HEK293 (cell line): ENCODE measurements at regions not wholly inside any gene's neighbourhood (a gene's known extent, or its start where the extent isn't known, plus 50 kb on each side); places are given as distances from the start of the nearest gene placed in this dataset.

ENCODE experiments used
- CTCF ChIA-PET: fragments of 350-600 bp; formaldehyde crosslinking; extraction: SDS; loops from one replicate; lab custom pipeline; 2021; ENCODE audit warnings: antibody characterized with exemption; lab: Yijun Ruan, JAX
- POLR2A ChIA-PET: fragments of 300-600 bp; formaldehyde crosslinking; extraction: SDS; loops from one replicate; lab custom pipeline; 2020; ENCODE audit warnings: antibody characterized with exemption, inconsistent platforms; lab: Yijun Ruan, JAX
- H3K27ac ChIP-seq: fragments of 200-500 bp; sonication (Bioruptor generic); 2 replicates; pipeline ENCODE4 v1.5.1; 2014; ENCODE audit warnings: low read depth, low read length, control low read depth, inconsistent platforms; ENCODE audit errors: extremely low read depth
- H3K36me3 ChIP-seq, 2 experiments: fragments of 200-500 bp in 1 of 2; sonication (Bioruptor generic) in 1 of 2; 1 replicate in 1 of 2; 2 replicates in 1 of 2; pipeline ENCODE4 v1.5.1; 2014 to 2017; ENCODE audit warnings: inconsistent platforms in 2 of 2, low read length in 2 of 2; ENCODE audit not compliant: control insufficient read depth in 2 of 2, insufficient read depth in 1 of 2
- H3K4me1 ChIP-seq: fragments of 200-500 bp; sonication (Bioruptor generic); 2 replicates; pipeline ENCODE4 v1.5.1; 2014; ENCODE audit warnings: mild to moderate bottlenecking, low read length, inconsistent platforms; ENCODE audit not compliant: control insufficient read depth, insufficient read depth
- H3K4me3 ChIP-seq: 2 replicates; pipeline ENCODE4 v1.5.1; 2011; ENCODE audit warnings: low read depth, mild to moderate bottlenecking, control low read depth, low read length, moderate library complexity
- H3K9me3 ChIP-seq: fragments of 200-500 bp; sonication (Bioruptor generic); 2 replicates; pipeline ENCODE4 v1.5.1; 2014; ENCODE audit warnings: low read depth, low read length, inconsistent platforms; ENCODE audit not compliant: control insufficient read depth, insufficient read depth
- GFI1B ChIP-seq: fragments of 450-650 bp; formaldehyde crosslinking; IDR thresholded peaks from 2 replicates; pipeline ENCODE4 v1.5.1; 2016; ENCODE audit warnings: missing biosample characterization, missing genetic modification characterization
- KLF10 ChIP-seq: fragments of 450-650 bp; IDR thresholded peaks from 2 replicates; pipeline ENCODE4 v1.5.1; 2018; ENCODE audit warnings: missing biosample characterization, mild to moderate bottlenecking, missing genetic modification characterization
- PATZ1 ChIP-seq: fragments of 450-650 bp; formaldehyde crosslinking; IDR thresholded peaks from 2 replicates; pipeline ENCODE4 v1.5.1; 2016; ENCODE audit warnings: missing biosample characterization, missing genetic modification characterization
- SP2 ChIP-seq: fragments of 450-650 bp; formaldehyde crosslinking; IDR thresholded peaks from 2 replicates; pipeline ENCODE4 v1.5.1; 2016; ENCODE audit warnings: missing biosample characterization, missing genetic modification characterization
- ZBTB48 ChIP-seq: fragments of 450-650 bp; formaldehyde crosslinking; IDR thresholded peaks from 2 replicates; pipeline ENCODE4 v1.5.1; 2016; ENCODE audit warnings: missing biosample characterization, missing genetic modification characterization
- ZNF16 ChIP-seq: fragments of 450-650 bp; formaldehyde crosslinking; IDR thresholded peaks from 2 replicates; pipeline ENCODE4 v1.5.1; 2016; ENCODE audit warnings: low read depth, missing biosample characterization, missing genetic modification characterization
- ZNF214 ChIP-seq: fragments of 450-650 bp; formaldehyde crosslinking; IDR thresholded peaks from 2 replicates; pipeline ENCODE4 v1.5.1; 2017; ENCODE audit warnings: missing biosample characterization, mild to moderate bottlenecking, missing genetic modification characterization, borderline replicate concordance
- ZNF366 ChIP-seq: fragments of 450-650 bp; formaldehyde crosslinking; conservative IDR thresholded peaks from 2 replicates; pipeline ENCODE4 v1.5.1; 2016; ENCODE audit warnings: missing biosample characterization, missing genetic modification characterization
- ZNF449 ChIP-seq: fragments of 450-650 bp; formaldehyde crosslinking; IDR thresholded peaks from 2 replicates; pipeline ENCODE4 v1.5.1; 2017; ENCODE audit warnings: missing biosample characterization, mild to moderate bottlenecking, missing genetic modification characterization, moderate library complexity
- ZNF510 ChIP-seq: fragments of 450-650 bp; formaldehyde crosslinking; IDR thresholded peaks from 2 replicates; pipeline ENCODE4 v1.5.1; 2018; ENCODE audit warnings: mild to moderate bottlenecking, missing genetic modification characterization, missing biosample characterization; ENCODE audit not compliant: insufficient replicate concordance
- ZNF544 ChIP-seq: fragments of 450-650 bp; formaldehyde crosslinking; IDR thresholded peaks from 2 replicates; pipeline ENCODE4 v1.5.0; 2017; ENCODE audit warnings: missing biosample characterization, missing genetic modification characterization
- ZNF549 ChIP-seq: fragments of 450-650 bp; IDR thresholded peaks from 2 replicates; pipeline ENCODE4 v1.5.1; 2018; ENCODE audit warnings: missing biosample characterization, missing genetic modification characterization, mild to moderate bottlenecking, inconsistent platforms, moderate library complexity
- ZNF626 ChIP-seq: fragments of 450-650 bp; sonication (Bioruptor Pico); formaldehyde crosslinking; IDR thresholded peaks from 2 replicates; pipeline ENCODE4 v1.5.1; 2018; ENCODE audit warnings: missing biosample characterization, missing genetic modification characterization, inconsistent platforms
- ZNF830 ChIP-seq: fragments of 450-650 bp; IDR thresholded peaks from 2 replicates; pipeline ENCODE4 v1.5.0; 2018; ENCODE audit warnings: missing biosample characterization, missing genetic modification characterization, low read depth, mild to moderate bottlenecking, moderate library complexity
- ZNF837 ChIP-seq: fragments of 450-650 bp; formaldehyde crosslinking; IDR thresholded peaks from 2 replicates; pipeline ENCODE4 v1.5.1; 2016; ENCODE audit warnings: missing biosample characterization, missing genetic modification characterization
- TF ChIP-seq, protein P1 (sequence below): fragments of 450-650 bp; formaldehyde crosslinking; IDR thresholded peaks from 2 replicates; pipeline ENCODE4 v1.5.1; 2016; ENCODE audit warnings: missing biosample characterization, missing genetic modification characterization

DNA sequence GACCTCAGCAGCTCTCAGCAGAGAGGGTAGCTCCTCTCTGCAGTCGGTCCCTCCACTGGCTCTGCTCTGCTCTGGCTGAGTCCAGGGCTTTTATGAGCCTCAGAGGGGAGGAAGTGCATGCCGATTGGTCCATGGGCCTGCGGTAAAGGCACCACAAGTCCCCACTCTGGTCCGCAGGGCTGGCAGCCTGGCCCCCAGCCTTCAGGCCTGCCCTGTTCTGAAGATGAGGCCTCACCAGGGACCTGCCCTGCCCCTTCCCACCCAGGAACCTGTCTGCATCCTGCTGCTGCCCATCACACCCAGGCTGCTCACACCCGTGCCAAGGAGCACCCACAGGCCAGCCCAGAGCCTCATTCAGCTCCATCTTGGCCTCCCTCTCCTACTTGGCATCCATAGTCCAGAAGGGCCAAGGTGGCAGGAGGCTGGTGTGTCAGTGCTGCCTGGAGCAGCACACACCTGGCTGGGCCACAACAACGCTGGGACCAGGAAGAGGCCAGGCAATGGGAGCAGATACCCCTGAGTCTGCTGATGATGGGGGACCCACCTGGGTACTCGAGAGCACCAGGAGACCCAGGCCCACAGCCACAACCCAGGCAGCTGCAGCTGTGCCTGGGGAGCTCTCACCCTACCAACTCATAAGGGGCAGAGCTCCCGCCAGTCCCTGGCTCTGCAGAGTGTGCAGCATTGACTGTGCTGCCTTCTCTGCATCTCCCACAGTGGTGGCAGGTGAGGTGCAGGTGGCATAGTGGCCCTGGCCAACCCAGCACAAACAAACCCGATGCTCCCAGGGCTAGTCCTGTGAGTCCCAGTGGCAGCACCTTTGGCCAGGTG lies 191.9 kb upstream of the NUDT6 start:
- Histone ChIP-seq H3K9me3 (no peaks in the 10 kb centered on the region), H3K4me3 (no peak overlapping the region), H3K4me1 (peaks cover 3% of the 10 kb centered on the region; the same call in 1 of the 2 replicates), H3K36me3 (no peaks in the 10 kb centered on the region), H3K27ac (no peak overlapping the region)
- TF ChIP-seq ZNF16 (no peak), ZNF510 (tag by site-specific recombination) (no peak), GFI1B (tag by site-specific recombination) (no peak), ZNF830 (tag by site-specific recombination) (no peak), ZNF449 (no peak), ZBTB48 (tag by site-specific recombination) (no peak), ZNF544 (no peak), PATZ1 (no peak)
- TF ChIP-seq, protein P1, sequence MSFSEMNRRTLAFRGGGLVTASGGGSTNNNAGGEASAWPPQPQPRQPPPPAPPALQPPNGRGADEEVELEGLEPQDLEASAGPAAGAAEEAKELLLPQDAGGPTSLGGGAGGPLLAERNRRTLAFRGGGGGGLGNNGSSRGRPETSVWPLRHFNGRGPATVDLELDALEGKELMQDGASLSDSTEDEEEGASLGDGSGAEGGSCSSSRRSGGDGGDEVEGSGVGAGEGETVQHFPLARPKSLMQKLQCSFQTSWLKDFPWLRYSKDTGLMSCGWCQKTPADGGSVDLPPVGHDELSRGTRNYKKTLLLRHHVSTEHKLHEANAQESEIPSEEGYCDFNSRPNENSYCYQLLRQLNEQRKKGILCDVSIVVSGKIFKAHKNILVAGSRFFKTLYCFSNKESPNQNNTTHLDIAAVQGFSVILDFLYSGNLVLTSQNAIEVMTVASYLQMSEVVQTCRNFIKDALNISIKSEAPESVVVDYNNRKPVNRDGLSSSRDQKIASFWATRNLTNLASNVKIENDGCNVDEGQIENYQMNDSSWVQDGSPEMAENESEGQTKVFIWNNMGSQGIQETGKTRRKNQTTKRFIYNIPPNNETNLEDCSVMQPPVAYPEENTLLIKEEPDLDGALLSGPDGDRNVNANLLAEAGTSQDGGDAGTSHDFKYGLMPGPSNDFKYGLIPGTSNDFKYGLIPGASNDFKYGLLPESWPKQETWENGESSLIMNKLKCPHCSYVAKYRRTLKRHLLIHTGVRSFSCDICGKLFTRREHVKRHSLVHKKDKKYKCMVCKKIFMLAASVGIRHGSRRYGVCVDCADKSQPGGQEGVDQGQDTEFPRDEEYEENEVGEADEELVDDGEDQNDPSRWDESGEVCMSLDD (tag by site-specific recombination) = no peak
- CTCF ChIA-PET = no interaction called here
- POLR2A ChIA-PET = no interaction called here

DNA sequence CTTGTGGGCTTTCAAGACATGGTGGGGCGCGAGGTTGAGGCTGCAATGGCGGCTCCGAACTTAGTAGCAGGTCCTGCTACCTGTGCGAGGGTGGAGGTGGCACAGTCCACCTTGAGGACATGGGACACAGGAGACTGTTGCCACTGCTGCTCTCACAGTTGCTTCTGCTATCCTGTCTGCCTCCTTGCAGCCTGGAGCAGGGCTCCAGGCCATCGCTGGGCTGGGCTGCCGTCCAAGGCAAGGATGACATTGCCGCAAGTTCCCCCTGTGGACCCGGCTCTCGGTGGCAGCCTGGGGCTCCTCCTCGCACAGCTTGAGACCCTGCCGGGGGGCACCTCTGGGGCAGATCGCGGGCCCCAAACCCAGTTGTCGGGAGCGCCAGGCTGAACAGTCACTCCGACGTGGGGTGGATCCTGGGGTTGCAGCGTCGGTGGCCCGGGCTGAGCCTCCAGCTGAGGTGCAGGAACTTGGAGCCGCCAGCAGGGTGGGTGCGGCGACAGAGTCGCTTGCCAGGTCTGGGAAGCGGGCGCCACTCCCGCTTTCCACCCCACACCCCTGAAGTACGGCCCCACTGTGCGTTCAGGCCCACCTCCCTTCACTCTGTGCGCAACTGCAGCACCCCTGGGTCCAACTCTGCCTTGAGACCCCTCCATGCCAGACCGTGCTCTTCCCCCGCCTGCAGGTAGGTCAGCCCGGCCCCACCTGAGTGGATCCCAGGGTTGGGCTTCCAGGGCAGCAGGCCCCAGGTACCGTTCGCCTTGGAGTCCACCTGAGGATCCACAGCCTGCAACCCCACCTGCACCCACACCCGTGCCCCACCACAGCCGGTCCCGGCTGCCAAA lies 192.7 kb upstream of the NUDT6 start:
- H3K4me1 ChIP-seq = peaks cover 3% of the 10 kb centered on the region; the same call in 1 of the 2 replicates
- POLR2A ChIA-PET = no interaction called here
- CTCF ChIA-PET = no interaction called here
- H3K36me3 ChIP-seq = no peaks in the 10 kb centered on the region
- no peak overlapping the region for H3K27ac ChIP-seq
- H3K4me3 ChIP-seq = no peak overlapping the region
- no peaks in the 10 kb centered on the region for H3K9me3 ChIP-seq
- TF ChIP-seq ZNF837 (no peak), ZNF626 (tag by site-specific recombination) (no peak), KLF10 (tag by site-specific recombination) (no peak), SP2 (tag by site-specific recombination) (no peak), ZNF549 (tag by site-specific recombination) (no peak), ZNF366 (tag by site-specific recombination) (no peak), ZNF214 (tag by site-specific recombination) (no peak)
